ENCODE measurements at regions not wholly inside any gene's neighbourhood (a gene's known extent, or its start where the extent isn't known, plus 50 kb on each side); places are given as distances from the start of the nearest gene placed in this dataset.

DNA sequence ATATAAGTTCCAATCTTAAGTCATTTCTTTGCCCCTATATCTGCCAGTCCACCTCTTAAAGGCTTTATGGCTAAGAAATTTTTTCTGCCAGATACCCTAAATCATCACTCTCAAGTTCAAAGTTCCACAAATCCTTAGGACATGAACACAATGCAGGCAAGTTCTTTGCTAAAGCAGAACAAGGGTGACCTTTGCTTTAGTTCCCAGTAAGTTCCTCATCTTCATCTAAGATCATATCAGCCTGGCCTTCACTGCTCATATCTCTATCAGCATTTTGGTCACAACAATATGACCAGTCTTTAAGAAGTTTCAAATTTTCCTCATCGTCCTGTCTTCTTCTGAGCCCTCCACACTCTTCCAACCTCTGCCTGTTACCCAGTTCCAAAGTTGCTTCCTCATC, 402.2 kb upstream of the RUNX1 start:
- TF ChIP-seq, protein P1, sequence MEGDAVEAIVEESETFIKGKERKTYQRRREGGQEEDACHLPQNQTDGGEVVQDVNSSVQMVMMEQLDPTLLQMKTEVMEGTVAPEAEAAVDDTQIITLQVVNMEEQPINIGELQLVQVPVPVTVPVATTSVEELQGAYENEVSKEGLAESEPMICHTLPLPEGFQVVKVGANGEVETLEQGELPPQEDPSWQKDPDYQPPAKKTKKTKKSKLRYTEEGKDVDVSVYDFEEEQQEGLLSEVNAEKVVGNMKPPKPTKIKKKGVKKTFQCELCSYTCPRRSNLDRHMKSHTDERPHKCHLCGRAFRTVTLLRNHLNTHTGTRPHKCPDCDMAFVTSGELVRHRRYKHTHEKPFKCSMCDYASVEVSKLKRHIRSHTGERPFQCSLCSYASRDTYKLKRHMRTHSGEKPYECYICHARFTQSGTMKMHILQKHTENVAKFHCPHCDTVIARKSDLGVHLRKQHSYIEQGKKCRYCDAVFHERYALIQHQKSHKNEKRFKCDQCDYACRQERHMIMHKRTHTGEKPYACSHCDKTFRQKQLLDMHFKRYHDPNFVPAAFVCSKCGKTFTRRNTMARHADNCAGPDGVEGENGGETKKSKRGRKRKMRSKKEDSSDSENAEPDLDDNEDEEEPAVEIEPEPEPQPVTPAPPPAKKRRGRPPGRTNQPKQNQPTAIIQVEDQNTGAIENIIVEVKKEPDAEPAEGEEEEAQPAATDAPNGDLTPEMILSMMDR (IDR thresholded peaks at IDR 0.05; ENCODE audit: extremely low read depth in 1 of 2, insufficient read depth in 1 of 2, low read depth in 1 of 2, low read length in 2 of 2): no peak
- TF ChIP-seq POLR2AphosphoS5 (IDR thresholded peaks at IDR 0.05; ENCODE audit: insufficient read depth, low read depth, low read length): no peak
- no peak for TF ChIP-seq POLR2A (IDR thresholded peaks at IDR 0.05; ENCODE audit: low read depth, low read length)
- no peak for TF ChIP-seq GATA2 (IDR thresholded peaks at IDR 0.05; ENCODE audit: insufficient read depth, insufficient read length, low read depth, low read length)
- TF ChIP-seq, protein P2, sequence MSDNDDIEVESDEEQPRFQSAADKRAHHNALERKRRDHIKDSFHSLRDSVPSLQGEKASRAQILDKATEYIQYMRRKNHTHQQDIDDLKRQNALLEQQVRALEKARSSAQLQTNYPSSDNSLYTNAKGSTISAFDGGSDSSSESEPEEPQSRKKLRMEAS (IDR thresholded peaks at IDR 0.05; ENCODE audit: insufficient read depth, insufficient read length): no peak
- TF ChIP-seq EZH2 (IDR thresholded peaks at IDR 0.05; ENCODE audit: borderline replicate concordance, low read depth, low read length, severe bottlenecking): no peak
- TF ChIP-seq JUN (IDR thresholded peaks at IDR 0.05; ENCODE audit: borderline replicate concordance, insufficient read depth, insufficient read length, low read depth): no peak
- TF ChIP-seq FOS (IDR thresholded peaks at IDR 0.05; ENCODE audit: borderline replicate concordance, insufficient read depth, low read length): no peak
- no peak for TF ChIP-seq MYC (IDR thresholded peaks at IDR 0.05; ENCODE audit: low read depth, low read length)
- dilution Hi-C loops (cut with MboI; ENCODE audit: extremely low pct_ligation_motif_present, low sequenced_read_pairs) (no loop called here), intact Hi-C loops (cut with micrococcal nuclease) (no loop called here)
- no peak overlapping the region for H2AFZ ChIP-seq (ENCODE audit: low read depth, low read length)
- no peak overlapping the region for H3K27ac ChIP-seq (ENCODE audit: insufficient read depth, low read depth, low read length)
- POLR2A ChIA-PET: no interaction called here
- no peaks in the 10 kb centered on the region for H3K9me1 ChIP-seq (replicated peaks; ENCODE audit: control insufficient read depth, extremely low read depth, insufficient read depth, low read length)
- H3K9me3 ChIP-seq (replicated peaks; ENCODE audit: control insufficient read depth, insufficient read depth, low read length): no peaks in the 10 kb centered on the region
- no peak overlapping the region for H3K4me3 ChIP-seq (replicated peaks in 1 of 3; ENCODE audit: insufficient read depth in 1 of 3, low read depth in 1 of 3, low read length in 3 of 3)
- no peak overlapping the region for H3K4me2 ChIP-seq (ENCODE audit: insufficient read depth, low read length)
- FAIRE-seq (no peak), DNase-seq (ENCODE audit: low read depth, low spot score) (no peak)
- H3K36me3 ChIP-seq (ENCODE audit: control insufficient read depth in 2 of 2, extremely low read depth in 1 of 2, insufficient read depth in 2 of 2, low read length in 2 of 2): no peaks in the 10 kb centered on the region
- no peaks in the 10 kb centered on the region for H3K79me2 ChIP-seq (ENCODE audit: control insufficient read depth, insufficient read depth, low read length)
- no TSS peak for BruUV-seq (replicated peaks)
- H4K20me1 ChIP-seq (replicated peaks; ENCODE audit: control insufficient read depth, extremely low read depth, insufficient read depth, low read length): no peaks in the 10 kb centered on the region
- no peaks in the 10 kb centered on the region for H3K4me1 ChIP-seq (ENCODE audit: control insufficient read depth, extremely low read depth, insufficient read depth, low read length)
- no peak overlapping the region for H3K9ac ChIP-seq (replicated peaks; ENCODE audit: extremely low read depth, insufficient read depth, low read length)
- peaks cover 0 to 2% of the 10 kb centered on the region in 2 experiments for H3K27me3 ChIP-seq (ENCODE audit: control insufficient read depth in 2 of 2, insufficient read depth in 2 of 2, low read length in 2 of 2)
- CTCF ChIA-PET: no interaction called here

All from endothelial cell of umbilical vein (primary cell).